ENCODE measurements at regions not wholly inside any gene's neighbourhood (a gene's known extent, or its start where the extent isn't known, plus 50 kb on each side); places are given as distances from the start of the nearest gene placed in this dataset.
A peak's percentile ranks its signal among the peaks of the same experiment; 100 is the strongest.

GRCh38 chr12:42756841-42757623 lies 167.5 kb upstream of the PRICKLE1 start:
- POLR2A ChIA-PET (ENCODE audit: low non-redundant PET), result no interaction called here
- peak overlapping the region; percentile 50; the same call in 1 of the 2 replicates for H3K27ac ChIP-seq
- no peak for TF ChIP-seq CTCF (conservative IDR thresholded peaks at IDR 0.05; ENCODE audit: low read depth)
- CTCF ChIA-PET, result interaction anchor here (0.7 kb wide), 2 partner anchors 102 to 1984 kb away, joined by 3 to 5 read pairs; no protein-coding TSS in a partner anchor
- peak; percentile 67 for DNase-seq (ENCODE audit: low spot score)

- no peak for TF ChIP-seq CTCF (conservative IDR thresholded peaks at IDR 0.05; ENCODE audit: low read depth)
- ChIA-PET POLR2A (ENCODE audit: low non-redundant PET) (no interaction called here), CTCF (interaction anchor here (0.7 kb wide), 1 partner anchor 76 kb away, joined by 3 read pairs; no protein-coding TSS in a partner anchor)
- DNase-seq (ENCODE audit: low spot score), result no peak
- no peak overlapping the region for H3K27ac ChIP-seq
These were observed 160.8 kb upstream of the PRICKLE1 start for GRCh38 chr12:42750356-42750755.

GRCh38 chr12:42749239-42749638 lies 159.7 kb upstream of the PRICKLE1 start:
- ChIA-PET CTCF (interaction anchor here (0.5 to 0.7 kb wide), 3 partner anchors 18 to 1242 kb away, joined by 3 to 4 read pairs (median 3); no protein-coding TSS in a partner anchor), POLR2A (ENCODE audit: low non-redundant PET) (no interaction called here)
- DNase-seq (ENCODE audit: low spot score), result no peak
- H3K27ac ChIP-seq, result no peak overlapping the region
- TF ChIP-seq CTCF (conservative IDR thresholded peaks at IDR 0.05; ENCODE audit: low read depth), result no peak

- ChIA-PET POLR2A (ENCODE audit: low non-redundant PET) (no interaction called here), CTCF (interaction anchor here (0.6 kb wide), 1 partner anchor 61 kb away, joined by 3 read pairs; no protein-coding TSS in a partner anchor)
- no peak for TF ChIP-seq CTCF (conservative IDR thresholded peaks at IDR 0.05; ENCODE audit: low read depth)
- H3K27ac ChIP-seq, result no peak overlapping the region
- DNase-seq (ENCODE audit: low spot score), result no peak
These were observed 155.1 kb upstream of the PRICKLE1 start for GRCh38 chr12:42744539-42745182.

- no peak for DNase-seq (ENCODE audit: low spot score)
- ChIA-PET POLR2A (ENCODE audit: low non-redundant PET) (no interaction called here), CTCF (interaction anchor here (0.6 kb wide), 1 partner anchor 104 kb away, joined by 3 read pairs; no protein-coding TSS in a partner anchor)
- TF ChIP-seq CTCF (conservative IDR thresholded peaks at IDR 0.05; ENCODE audit: low read depth), result no peak
- no peak overlapping the region for H3K27ac ChIP-seq
These were observed 153.2 kb upstream of the PRICKLE1 start for GRCh38 chr12:42742716-42743115.

- no peak for DNase-seq (ENCODE audit: low spot score)
- POLR2A ChIA-PET (ENCODE audit: low non-redundant PET), result no interaction called here
- TF ChIP-seq CTCF (conservative IDR thresholded peaks at IDR 0.05; ENCODE audit: low read depth), result no peak
- CTCF ChIA-PET, result no interaction called here
- no peak overlapping the region for H3K27ac ChIP-seq
These were observed 152.4 kb upstream of the PRICKLE1 start for GRCh38 chr12:42741771-42742510.
